Body of pancreas (tissue), 4 donors: ENCODE measurements at regions not wholly inside any gene's neighbourhood (a gene's known extent, or its start where the extent isn't known, plus 50 kb on each side); places are given as distances from the start of the nearest gene placed in this dataset.

Source experiments
- POLR2A ChIP-seq, 3 donors: fragments of 450-650 bp; IDR thresholded peaks; one replicate each; pipeline ENCODE4 v1.6.1; 2016; ENCODE audit warnings: antibody characterized with exemption in 3 of 3, mild to moderate bottlenecking in 2 of 3
- TF ChIP-seq, protein P1 (sequence below), 7 experiments: fragments of 450-650 bp in 4 of 7; fragments of 200-600 bp in 3 of 7; sonication (generic) in 3 of 7; IDR thresholded peaks; one replicate each; pipeline ENCODE4 v1.5.1; 2016 to 2019; ENCODE audit warnings: antibody characterized with exemption in 7 of 7

DNA sequence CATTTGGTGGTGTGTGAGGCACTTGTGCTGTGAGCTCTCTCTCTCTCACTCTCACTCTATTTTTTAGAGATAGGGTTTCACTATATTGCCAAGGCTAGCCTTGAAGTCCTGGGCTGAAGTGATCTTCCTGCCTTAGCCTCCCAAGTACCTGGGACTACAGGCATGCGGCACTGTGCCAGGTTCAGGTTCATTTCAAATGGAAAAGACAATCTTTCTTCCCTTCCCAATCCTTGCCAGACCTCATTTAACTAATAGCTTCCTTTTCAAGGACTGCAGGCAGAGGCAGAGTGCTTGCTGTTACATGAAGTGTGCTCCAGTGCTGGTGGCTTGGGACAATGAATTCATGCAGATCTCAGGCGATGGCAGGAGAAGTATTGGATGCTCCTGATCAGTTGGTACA, 73.2 kb upstream of the BICD1 start:
- TF ChIP-seq, protein P1, sequence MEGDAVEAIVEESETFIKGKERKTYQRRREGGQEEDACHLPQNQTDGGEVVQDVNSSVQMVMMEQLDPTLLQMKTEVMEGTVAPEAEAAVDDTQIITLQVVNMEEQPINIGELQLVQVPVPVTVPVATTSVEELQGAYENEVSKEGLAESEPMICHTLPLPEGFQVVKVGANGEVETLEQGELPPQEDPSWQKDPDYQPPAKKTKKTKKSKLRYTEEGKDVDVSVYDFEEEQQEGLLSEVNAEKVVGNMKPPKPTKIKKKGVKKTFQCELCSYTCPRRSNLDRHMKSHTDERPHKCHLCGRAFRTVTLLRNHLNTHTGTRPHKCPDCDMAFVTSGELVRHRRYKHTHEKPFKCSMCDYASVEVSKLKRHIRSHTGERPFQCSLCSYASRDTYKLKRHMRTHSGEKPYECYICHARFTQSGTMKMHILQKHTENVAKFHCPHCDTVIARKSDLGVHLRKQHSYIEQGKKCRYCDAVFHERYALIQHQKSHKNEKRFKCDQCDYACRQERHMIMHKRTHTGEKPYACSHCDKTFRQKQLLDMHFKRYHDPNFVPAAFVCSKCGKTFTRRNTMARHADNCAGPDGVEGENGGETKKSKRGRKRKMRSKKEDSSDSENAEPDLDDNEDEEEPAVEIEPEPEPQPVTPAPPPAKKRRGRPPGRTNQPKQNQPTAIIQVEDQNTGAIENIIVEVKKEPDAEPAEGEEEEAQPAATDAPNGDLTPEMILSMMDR (IDR thresholded peaks at IDR 0.05) = no peak
- TF ChIP-seq POLR2A (IDR thresholded peaks at IDR 0.05) = no peak
